ENCODE measurements at regions not wholly inside any gene's neighbourhood (a gene's known extent, or its start where the extent isn't known, plus 50 kb on each side); places are given as distances from the start of the nearest gene placed in this dataset.

GRCh38 chr18:46312221-46312620 lies 208.0 kb downstream of the HAUS1 start:
- DNase-seq (ENCODE audit: extremely low spot score), result no peak
- TF ChIP-seq FOXA1 (IDR thresholded peaks at IDR 0.05) (no peak), L3MBTL2 (conservative IDR thresholded peaks at IDR 0.05) (no peak), PKNOX1 (IDR thresholded peaks at IDR 0.05) (no peak), FOXK2 (IDR thresholded peaks at IDR 0.05) (no peak), FOXM1 (IDR thresholded peaks at IDR 0.05; ENCODE audit: borderline replicate concordance) (no peak), SP1 (IDR thresholded peaks at IDR 0.05) (no peak), ELF4 (IDR thresholded peaks at IDR 0.05) (no peak), SUZ12 (IDR thresholded peaks at IDR 0.05) (no peak)
- CTCF ChIA-PET, result no interaction called here
- POLR2A ChIA-PET, result no interaction called here

GRCh38 chr18:46313521-46313920 lies 209.3 kb downstream of the HAUS1 start:
- ChIA-PET POLR2A (no interaction called here), CTCF (no interaction called here)
- no peak for DNase-seq (ENCODE audit: extremely low spot score)
- TF ChIP-seq LEF1 (IDR thresholded peaks at IDR 0.05; ENCODE audit: borderline replicate concordance) (no peak), ARNT (IDR thresholded peaks at IDR 0.05) (no peak), FOXM1 (IDR thresholded peaks at IDR 0.05; ENCODE audit: borderline replicate concordance) (no peak), NFRKB (IDR thresholded peaks at IDR 0.05) (no peak), FOXK2 (IDR thresholded peaks at IDR 0.05) (no peak), HDGF (IDR thresholded peaks at IDR 0.05; ENCODE audit: borderline replicate concordance) (no peak)

GRCh38 chr18:46314011-46314410 lies 209.8 kb downstream of the HAUS1 start:
- no peak for DNase-seq (ENCODE audit: extremely low spot score)
- TF ChIP-seq SP1 (IDR thresholded peaks at IDR 0.05) (no peak), TARDBP (IDR thresholded peaks at IDR 0.05) (no peak), SUZ12 (IDR thresholded peaks at IDR 0.05) (no peak), ARNT (IDR thresholded peaks at IDR 0.05) (no peak), BHLHE40 (IDR thresholded peaks at IDR 0.05; ENCODE audit: borderline replicate concordance) (no peak), ZNF384 (IDR thresholded peaks at IDR 0.05) (no peak), FOXK2 (IDR thresholded peaks at IDR 0.05) (no peak), HDGF (IDR thresholded peaks at IDR 0.05; ENCODE audit: borderline replicate concordance) (no peak), ELF4 (IDR thresholded peaks at IDR 0.05) (no peak), FOXA1 (IDR thresholded peaks at IDR 0.05) (no peak), FOXM1 (IDR thresholded peaks at IDR 0.05; ENCODE audit: borderline replicate concordance) (no peak), CTBP1 (IDR thresholded peaks at IDR 0.05; ENCODE audit: borderline replicate concordance) (no peak), NFRKB (IDR thresholded peaks at IDR 0.05) (no peak), PKNOX1 (IDR thresholded peaks at IDR 0.05) (no peak)
- ChIA-PET POLR2A (no interaction called here), CTCF (interaction anchor here (0.6 kb wide), 1 partner anchor 44 kb away, joined by 4 read pairs; no protein-coding TSS in a partner anchor)

GRCh38 chr18:46315161-46315560 lies 211.0 kb downstream of the HAUS1 start:
- ChIA-PET POLR2A (no interaction called here), CTCF (no interaction called here)
- DNase-seq (ENCODE audit: extremely low spot score), result no peak
- TF ChIP-seq FOXK2 (IDR thresholded peaks at IDR 0.05) (no peak), LEF1 (IDR thresholded peaks at IDR 0.05; ENCODE audit: borderline replicate concordance) (no peak), FOXA1 (IDR thresholded peaks at IDR 0.05) (no peak), NFRKB (IDR thresholded peaks at IDR 0.05) (no peak), SUZ12 (IDR thresholded peaks at IDR 0.05) (no peak), TARDBP (IDR thresholded peaks at IDR 0.05) (no peak), ELF4 (IDR thresholded peaks at IDR 0.05) (no peak), HDGF (IDR thresholded peaks at IDR 0.05; ENCODE audit: borderline replicate concordance) (no peak), BHLHE40 (IDR thresholded peaks at IDR 0.05; ENCODE audit: borderline replicate concordance) (no peak), SP1 (IDR thresholded peaks at IDR 0.05) (no peak), FOXM1 (IDR thresholded peaks at IDR 0.05; ENCODE audit: borderline replicate concordance) (no peak), L3MBTL2 (conservative IDR thresholded peaks at IDR 0.05) (no peak), PKNOX1 (IDR thresholded peaks at IDR 0.05) (no peak), ARNT (IDR thresholded peaks at IDR 0.05) (no peak)

GRCh38 chr18:46318356-46318755 lies 214.2 kb downstream of the HAUS1 start:
- no peak for DNase-seq (ENCODE audit: extremely low spot score)
- ChIA-PET CTCF (no interaction called here), POLR2A (no interaction called here)
- no peak for TF ChIP-seq ZNF384 (IDR thresholded peaks at IDR 0.05)
- TF ChIP-seq SP1 (IDR thresholded peaks at IDR 0.05), result no peak
- TF ChIP-seq ELF4 (IDR thresholded peaks at IDR 0.05), result no peak
- TF ChIP-seq FOXK2 (IDR thresholded peaks at IDR 0.05), result no peak
- no peak for TF ChIP-seq L3MBTL2 (conservative IDR thresholded peaks at IDR 0.05)
- no peak for TF ChIP-seq LEF1 (IDR thresholded peaks at IDR 0.05; ENCODE audit: borderline replicate concordance)
- no peak for TF ChIP-seq SUZ12 (IDR thresholded peaks at IDR 0.05)
- TF ChIP-seq ARNT (IDR thresholded peaks at IDR 0.05), result no peak
- no peak for TF ChIP-seq FOXM1 (IDR thresholded peaks at IDR 0.05; ENCODE audit: borderline replicate concordance)
- TF ChIP-seq FOXA1 (IDR thresholded peaks at IDR 0.05), result no peak
- no peak for TF ChIP-seq HDGF (IDR thresholded peaks at IDR 0.05; ENCODE audit: borderline replicate concordance)
- TF ChIP-seq TARDBP (IDR thresholded peaks at IDR 0.05), result no peak
- TF ChIP-seq PKNOX1 (IDR thresholded peaks at IDR 0.05), result no peak
- no peak for TF ChIP-seq CTBP1 (IDR thresholded peaks at IDR 0.05; ENCODE audit: borderline replicate concordance)
- TF ChIP-seq BHLHE40 (IDR thresholded peaks at IDR 0.05; ENCODE audit: borderline replicate concordance), result no peak

GRCh38 chr18:46319783-46320182 lies 215.6 kb downstream of the HAUS1 start:
- ChIA-PET CTCF (no interaction called here), POLR2A (no interaction called here)
- DNase-seq (ENCODE audit: extremely low spot score), result no peak
- TF ChIP-seq CTBP1 (IDR thresholded peaks at IDR 0.05; ENCODE audit: borderline replicate concordance) (no peak), PKNOX1 (IDR thresholded peaks at IDR 0.05) (no peak), ELF4 (IDR thresholded peaks at IDR 0.05) (no peak), TARDBP (IDR thresholded peaks at IDR 0.05) (no peak), L3MBTL2 (conservative IDR thresholded peaks at IDR 0.05) (no peak)
